Breast epithelium (tissue), 4 donors: ENCODE measurements at regions not wholly inside any gene's neighbourhood (a gene's known extent, or its start where the extent isn't known, plus 50 kb on each side); places are given as distances from the start of the nearest gene placed in this dataset.

Source experiments
- DNase-seq, 2 donors: peaks; one replicate each; pipeline ENCODE4 v3.0.0-alpha.2; 2019; ENCODE audit warnings: low spot score in 2 of 2
- H3K27ac ChIP-seq, 2 donors: fragments of 200-600 bp; sonication (generic) in 1 of 2; one replicate each; pipeline ENCODE4 v1.5.1; 2016 to 2019; ENCODE audit warnings: mild to moderate bottlenecking in 1 of 2
- H3K27me3 ChIP-seq, 2 donors: fragments of 200-600 bp; sonication (generic) in 1 of 2; one replicate each; pipeline versions ENCODE4 v1.5.1 to v1.6.0; 2017 to 2019; ENCODE audit warnings: control low read depth in 1 of 2, mild to moderate bottlenecking in 1 of 2
- H3K36me3 ChIP-seq: fragments of 200-600 bp; one replicate; pipeline ENCODE4 v1.5.1; 2019
- H3K4me1 ChIP-seq, 2 donors: fragments of 200-600 bp; sonication (generic); one replicate each; pipeline ENCODE4 v1.5.1; 2016 to 2019; ENCODE audit warnings: control low read depth in 1 of 2
- H3K4me3 ChIP-seq, 3 donors: fragments of 200-600 bp; sonication (generic); 1 replicate in 2 of 3; 2 replicates in 1 of 3; pipeline ENCODE4 v1.5.1; 2016 to 2019; ENCODE audit warnings: mild to moderate bottlenecking in 3 of 3, moderate library complexity in 2 of 3
- H3K9me3 ChIP-seq, 2 donors: fragments of 200-600 bp; sonication (generic) in 1 of 2; one replicate each; pipeline ENCODE4 v1.5.1; 2016 to 2019; ENCODE audit warnings: control low read depth in 1 of 2
- POLR2A ChIP-seq: fragments of 450-650 bp; IDR thresholded peaks from one replicate; pipeline ENCODE4 v1.6.1; 2016; ENCODE audit warnings: antibody characterized with exemption, mild to moderate bottlenecking, moderate library complexity
- POLR2AphosphoS5 ChIP-seq, 3 donors: sonication (generic); formaldehyde crosslinking; IDR thresholded peaks; one replicate each; pipeline ENCODE4 v1.6.1; 2017; ENCODE audit warnings: antibody characterized with exemption in 3 of 3
- intact Hi-C: fragments of 100-400 bp; cut with DNase I; formaldehyde crosslinking; loops from one replicate; pipeline ENCODE4 v1.15.1; 2023; ENCODE audit warnings: low total_unique reads
- TF ChIP-seq, protein P1 (sequence below), 3 donors: fragments of 450-650 bp; IDR thresholded peaks; one replicate each; pipeline ENCODE4 v1.5.1; 2016 to 2017; ENCODE audit warnings: antibody characterized with exemption in 3 of 3, mild to moderate bottlenecking in 3 of 3, moderate library complexity in 3 of 3

DNA sequence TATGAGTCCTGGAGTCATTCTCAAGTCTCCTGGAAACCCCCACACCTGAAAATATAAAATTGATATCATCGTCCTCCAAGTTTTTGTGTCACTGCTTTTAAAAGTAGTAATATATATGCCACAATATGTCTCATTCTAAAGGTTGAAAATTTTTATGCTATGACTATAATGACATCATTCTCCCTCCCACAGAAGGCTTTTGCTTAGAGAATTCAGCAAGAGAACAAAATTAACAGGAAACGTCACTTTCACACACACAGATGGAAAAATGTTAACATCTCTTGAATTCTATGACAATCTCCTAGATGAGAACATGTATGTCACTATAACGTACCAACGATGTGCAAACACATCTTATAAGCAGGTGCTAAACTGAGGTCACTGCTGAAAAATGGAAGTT, 498.3 kb downstream of the FOXG1 start:
- Histone ChIP-seq H3K4me3 (no peak overlapping the region), H3K27me3 (no peaks in the 10 kb centered on the region), H3K4me1 (no peaks in the 10 kb centered on the region), H3K27ac (no peak overlapping the region), H3K36me3 (no peaks in the 10 kb centered on the region), H3K9me3 (no peaks in the 10 kb centered on the region)
- no peak for DNase-seq
- TF ChIP-seq POLR2A (no peak), POLR2AphosphoS5 (IDR thresholded peaks at IDR 0.05) (no peak)
- TF ChIP-seq, protein P1, sequence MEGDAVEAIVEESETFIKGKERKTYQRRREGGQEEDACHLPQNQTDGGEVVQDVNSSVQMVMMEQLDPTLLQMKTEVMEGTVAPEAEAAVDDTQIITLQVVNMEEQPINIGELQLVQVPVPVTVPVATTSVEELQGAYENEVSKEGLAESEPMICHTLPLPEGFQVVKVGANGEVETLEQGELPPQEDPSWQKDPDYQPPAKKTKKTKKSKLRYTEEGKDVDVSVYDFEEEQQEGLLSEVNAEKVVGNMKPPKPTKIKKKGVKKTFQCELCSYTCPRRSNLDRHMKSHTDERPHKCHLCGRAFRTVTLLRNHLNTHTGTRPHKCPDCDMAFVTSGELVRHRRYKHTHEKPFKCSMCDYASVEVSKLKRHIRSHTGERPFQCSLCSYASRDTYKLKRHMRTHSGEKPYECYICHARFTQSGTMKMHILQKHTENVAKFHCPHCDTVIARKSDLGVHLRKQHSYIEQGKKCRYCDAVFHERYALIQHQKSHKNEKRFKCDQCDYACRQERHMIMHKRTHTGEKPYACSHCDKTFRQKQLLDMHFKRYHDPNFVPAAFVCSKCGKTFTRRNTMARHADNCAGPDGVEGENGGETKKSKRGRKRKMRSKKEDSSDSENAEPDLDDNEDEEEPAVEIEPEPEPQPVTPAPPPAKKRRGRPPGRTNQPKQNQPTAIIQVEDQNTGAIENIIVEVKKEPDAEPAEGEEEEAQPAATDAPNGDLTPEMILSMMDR (IDR thresholded peaks at IDR 0.05): no peak
- intact Hi-C loops: no loop called here

DNA sequence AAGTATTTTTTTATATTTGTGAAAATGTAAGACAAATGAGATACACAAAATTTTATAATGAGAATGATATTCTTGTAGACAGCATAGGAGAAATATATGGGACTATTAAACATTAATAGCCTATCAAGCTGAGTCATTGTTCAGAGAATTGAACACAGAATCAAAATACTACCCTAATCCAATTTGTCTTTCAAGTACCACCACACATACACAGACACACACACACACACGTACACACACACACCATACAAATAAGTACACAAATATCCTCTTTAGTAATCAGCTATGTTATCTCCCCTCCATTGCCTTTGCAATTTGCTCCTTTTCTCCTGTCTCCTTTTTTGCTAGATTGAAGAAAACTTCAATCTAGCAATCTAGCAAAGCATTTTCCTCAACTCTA, 499.3 kb downstream of the FOXG1 start:
- Histone ChIP-seq H3K9me3 (no peaks in the 10 kb centered on the region), H3K27me3 (no peaks in the 10 kb centered on the region), H3K27ac (no peak overlapping the region), H3K4me1 (no peaks in the 10 kb centered on the region), H3K4me3 (no peak overlapping the region), H3K36me3 (no peaks in the 10 kb centered on the region)
- TF ChIP-seq POLR2AphosphoS5 (IDR thresholded peaks at IDR 0.05) (no peak), POLR2A (no peak)
- TF ChIP-seq, protein P1 (IDR thresholded peaks at IDR 0.05): no peak
- no peak for DNase-seq
- intact Hi-C loops: no loop called here

DNA sequence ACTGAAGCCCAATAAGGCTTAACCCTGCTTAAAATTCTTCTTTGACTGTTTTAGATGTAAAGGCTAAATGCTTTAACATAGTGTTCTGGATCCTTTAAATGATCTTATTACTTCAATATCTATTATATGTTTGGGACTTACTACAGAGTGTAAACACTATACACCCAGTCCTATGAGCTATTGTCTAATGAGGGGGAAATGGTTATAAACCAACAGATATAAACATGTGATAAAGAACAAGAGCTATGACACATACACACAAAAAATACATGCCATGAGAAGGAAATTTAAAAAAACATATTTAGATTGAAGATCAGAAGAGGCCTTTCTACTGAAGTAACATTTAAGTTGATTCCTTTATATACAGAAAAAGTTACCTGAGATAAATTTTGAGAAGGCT, 505.1 kb downstream of the FOXG1 start:
- Histone ChIP-seq H3K36me3 (no peaks in the 10 kb centered on the region), H3K27me3 (no peaks in the 10 kb centered on the region), H3K4me1 (no peaks in the 10 kb centered on the region), H3K4me3 (no peak overlapping the region), H3K9me3 (no peaks in the 10 kb centered on the region), H3K27ac (no peak overlapping the region)
- intact Hi-C loops: no loop called here
- DNase-seq: no peak
- TF ChIP-seq POLR2AphosphoS5 (IDR thresholded peaks at IDR 0.05) (no peak), POLR2A (no peak)
- TF ChIP-seq, protein P1 (IDR thresholded peaks at IDR 0.05): no peak

DNA sequence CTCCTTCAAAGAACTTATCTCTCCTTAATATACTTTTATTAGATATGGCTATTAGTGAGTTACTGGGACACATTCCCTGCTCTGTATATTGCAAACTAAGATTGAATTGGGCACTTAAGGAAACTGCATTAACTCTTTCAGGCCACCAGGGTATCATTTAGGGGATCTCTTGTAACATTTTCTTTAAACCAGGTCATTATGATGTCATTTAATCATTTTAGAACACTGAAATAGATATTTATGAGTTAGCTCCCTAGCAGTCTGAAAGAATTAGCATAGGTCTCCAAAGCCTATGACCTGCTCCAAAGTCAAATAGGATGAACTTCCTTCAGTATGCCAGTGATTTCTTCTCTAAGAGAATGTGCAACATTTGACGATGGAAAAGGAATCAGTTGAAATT, 506.9 kb downstream of the FOXG1 start:
- TF ChIP-seq POLR2AphosphoS5 (IDR thresholded peaks at IDR 0.05) (no peak), POLR2A (no peak)
- TF ChIP-seq, protein P1 (IDR thresholded peaks at IDR 0.05): no peak
- no peak for DNase-seq
- H3K36me3 ChIP-seq: no peaks in the 10 kb centered on the region
- intact Hi-C loops: no loop called here
- H3K4me3 ChIP-seq: no peak overlapping the region
- H3K27me3 ChIP-seq: no peaks in the 10 kb centered on the region
- H3K9me3 ChIP-seq: no peaks in the 10 kb centered on the region
- no peak overlapping the region for H3K27ac ChIP-seq
- no peaks in the 10 kb centered on the region for H3K4me1 ChIP-seq

DNA sequence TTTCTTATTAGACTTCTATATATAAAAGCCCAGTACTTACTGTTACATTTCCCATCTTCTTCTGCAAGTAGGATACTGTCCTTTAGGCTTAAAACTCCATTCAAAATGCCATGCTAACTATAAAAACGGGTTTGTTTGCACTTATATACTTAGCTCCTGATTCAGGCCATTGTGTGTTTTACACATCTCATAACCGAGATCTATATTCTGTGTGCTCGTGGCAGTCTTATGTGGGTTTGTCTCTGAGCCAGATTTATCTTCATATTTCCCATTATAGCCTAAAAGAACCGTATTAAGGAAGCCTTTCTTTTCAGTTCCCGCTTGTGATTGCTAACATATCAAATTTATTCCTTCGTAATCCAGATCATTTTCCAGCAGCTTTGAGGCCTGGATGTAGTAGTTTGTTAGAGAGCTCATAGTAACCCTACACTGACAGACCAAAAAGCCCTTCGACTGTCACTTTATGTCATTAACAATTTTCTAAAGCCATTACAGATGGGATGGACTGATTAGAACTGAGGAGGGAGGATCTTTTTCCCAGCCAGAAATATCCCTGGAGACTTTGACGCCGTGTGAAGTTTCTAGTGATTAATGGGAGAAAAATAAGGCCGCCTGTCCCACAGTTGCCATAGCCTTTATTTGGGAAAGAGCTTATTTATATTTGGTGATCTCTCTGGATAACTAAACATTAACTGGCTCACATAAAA, 508.5 kb downstream of the FOXG1 start:
- Histone ChIP-seq H3K27ac (no peak overlapping the region), H3K4me3 (no peak overlapping the region), H3K27me3 (no peaks in the 10 kb centered on the region), H3K36me3 (no peaks in the 10 kb centered on the region), H3K4me1 (no peaks in the 10 kb centered on the region), H3K9me3 (no peaks in the 10 kb centered on the region)
- DNase-seq: no peak
- intact Hi-C loops: no loop called here
- TF ChIP-seq, protein P1 (IDR thresholded peaks at IDR 0.05): no peak
- TF ChIP-seq POLR2AphosphoS5 (IDR thresholded peaks at IDR 0.05): no peak
- no peak for TF ChIP-seq POLR2A
